ENCODE measurements at regions not wholly inside any gene's neighbourhood (a gene's known extent, or its start where the extent isn't known, plus 50 kb on each side); places are given as distances from the start of the nearest gene placed in this dataset.

GRCh38 chr10:64829888-64830412 lies 1308.7 kb downstream of the REEP3 start:
- DNase-seq (ENCODE audit: low spot score): no peak
- TF ChIP-seq CTCF (IDR thresholded peaks at IDR 0.05; ENCODE audit: extremely low read depth, missing control alignments): no peak

- DNase-seq (ENCODE audit: low spot score): no peak
- TF ChIP-seq CTCF (IDR thresholded peaks at IDR 0.05; ENCODE audit: extremely low read depth, missing control alignments): no peak
These were observed 1309.7 kb downstream of the REEP3 start for GRCh38 chr10:64830869-64831268.

GRCh38 chr10:64840341-64840740 lies 1319.1 kb downstream of the REEP3 start:
- TF ChIP-seq CTCF (IDR thresholded peaks at IDR 0.05; ENCODE audit: extremely low read depth, missing control alignments): no peak
- no peak for DNase-seq (ENCODE audit: low spot score)

- TF ChIP-seq CTCF (IDR thresholded peaks at IDR 0.05; ENCODE audit: extremely low read depth, missing control alignments): no peak
- DNase-seq (ENCODE audit: low spot score): no peak
These were observed 1325.5 kb downstream of the REEP3 start for GRCh38 chr10:64846700-64847099.

GRCh38 chr10:64855941-64856340 lies 1334.7 kb downstream of the REEP3 start:
- DNase-seq (ENCODE audit: low spot score): no peak
- no peak for TF ChIP-seq CTCF (IDR thresholded peaks at IDR 0.05; ENCODE audit: extremely low read depth, missing control alignments)

- no peak for DNase-seq (ENCODE audit: low spot score)
- TF ChIP-seq CTCF (IDR thresholded peaks at IDR 0.05; ENCODE audit: extremely low read depth, missing control alignments): no peak
These were observed 1338.7 kb downstream of the REEP3 start for GRCh38 chr10:64859911-64860310.

GRCh38 chr10:64863836-64864235 lies 1342.6 kb downstream of the REEP3 start:
- TF ChIP-seq CTCF (IDR thresholded peaks at IDR 0.05; ENCODE audit: extremely low read depth, missing control alignments): no peak
- DNase-seq (ENCODE audit: low spot score): no peak

Data from GM20000 (cell line).